ENCODE measurements at regions not wholly inside any gene's neighbourhood (a gene's known extent, or its start where the extent isn't known, plus 50 kb on each side); places are given as distances from the start of the nearest gene placed in this dataset.

DNA sequence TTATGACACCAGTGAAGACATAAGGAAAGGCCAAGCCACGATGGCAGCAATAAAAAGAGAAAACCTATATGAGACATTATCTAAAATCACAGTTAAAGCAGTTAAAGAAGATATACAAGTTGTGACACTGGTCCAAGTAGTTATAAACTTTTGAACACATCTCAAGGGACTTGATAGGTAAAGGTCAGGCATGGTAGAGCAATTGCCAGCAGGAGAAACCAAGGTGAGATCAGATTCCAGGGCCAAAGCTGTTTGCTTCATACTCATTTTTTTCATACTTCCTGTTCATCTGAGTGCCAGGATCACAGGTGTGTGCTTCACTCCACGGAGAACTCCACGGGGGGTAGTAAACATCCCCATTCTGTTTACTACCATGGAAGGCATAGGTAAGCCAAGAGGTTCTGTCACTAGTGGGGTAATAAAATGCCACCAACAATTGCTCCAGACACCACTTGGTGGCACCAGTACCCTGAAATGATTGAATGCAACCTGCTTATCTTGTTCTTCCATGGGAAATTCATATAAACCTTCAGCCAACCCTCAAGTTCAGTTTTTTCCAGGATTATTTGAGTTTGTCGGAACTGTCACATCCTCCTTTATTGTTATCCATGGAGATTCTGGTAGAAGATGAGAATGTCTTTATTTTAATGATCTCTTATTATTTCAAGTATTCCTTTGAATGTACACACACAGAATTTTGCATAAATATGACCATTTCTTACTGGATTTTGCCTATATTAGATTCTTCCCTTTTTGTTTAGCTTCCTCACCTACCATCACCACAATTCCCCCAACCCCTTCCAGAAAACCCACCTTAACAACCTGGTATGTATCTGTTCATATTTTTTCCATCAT lies 59.2 kb upstream of the TSPAN8 start (continued):
- TF ChIP-seq SPI1 (IDR thresholded peaks at IDR 0.05; ENCODE audit: borderline replicate concordance, low read depth, low read length) (no peak), ARID2 (IDR thresholded peaks at IDR 0.05) (peak; percentile 53; the same call in 1 of the 2 replicates), PHTF2 (CRISPR knock-in tag; IDR thresholded peaks at IDR 0.05) (no peak), MXI1 (IDR thresholded peaks at IDR 0.05; ENCODE audit: low read depth, low read length) (no peak), KDM4B (IDR thresholded peaks at IDR 0.05; ENCODE audit: borderline replicate concordance in 2 of 2, low read depth in 1 of 2) (no peak), TCF3 (CRISPR knock-in tag; IDR thresholded peaks at IDR 0.05) (0 out of 2 replicates have a peak, but pooled peaks have one; percentile 5), CHD4 (IDR thresholded peaks at IDR 0.05; ENCODE audit: insufficient read depth, insufficient replicate concordance, low read depth, low read length, poor library complexity, severe bottlenecking) (no peak), SMC3 (conservative IDR thresholded peaks at IDR 0.05; ENCODE audit: insufficient read depth, low read depth, low read length) (peak; percentile 88), CREM (IDR thresholded peaks at IDR 0.05; ENCODE audit: low read depth) (0 out of 2 replicates have a peak, but pooled peaks have one; percentile 15), POLR2G (IDR thresholded peaks at IDR 0.05; ENCODE audit: low read depth, low read length) (no peak), ZC3H11A (IDR thresholded peaks at IDR 0.05; ENCODE audit: low read depth, low read length) (no peak), MNT (conservative IDR thresholded peaks at IDR 0.05) (no peak), ETV6 (IDR thresholded peaks at IDR 0.05; ENCODE audit: borderline replicate concordance in 1 of 2, low read depth in 2 of 2, low read length in 1 of 2) (no peak), ETV6 (CRISPR knock-in tag; IDR thresholded peaks at IDR 0.05; ENCODE audit: borderline replicate concordance) (no peak), PBX2 (CRISPR knock-in tag; IDR thresholded peaks at IDR 0.05; ENCODE audit: low read depth) (no peak), PBX2 (tag; conservative IDR thresholded peaks at IDR 0.05; ENCODE audit: low read depth) (no peak), MTA2 (IDR thresholded peaks at IDR 0.05; ENCODE audit: low read depth) (no peak), TEAD4 (IDR thresholded peaks at IDR 0.05; ENCODE audit: low read length) (peak; percentile 36; the same call in 1 of the 2 replicates), TEAD4 (CRISPR knock-in tag; IDR thresholded peaks at IDR 0.05; ENCODE audit: borderline replicate concordance) (no peak)
- TF ChIP-seq, protein P1, sequence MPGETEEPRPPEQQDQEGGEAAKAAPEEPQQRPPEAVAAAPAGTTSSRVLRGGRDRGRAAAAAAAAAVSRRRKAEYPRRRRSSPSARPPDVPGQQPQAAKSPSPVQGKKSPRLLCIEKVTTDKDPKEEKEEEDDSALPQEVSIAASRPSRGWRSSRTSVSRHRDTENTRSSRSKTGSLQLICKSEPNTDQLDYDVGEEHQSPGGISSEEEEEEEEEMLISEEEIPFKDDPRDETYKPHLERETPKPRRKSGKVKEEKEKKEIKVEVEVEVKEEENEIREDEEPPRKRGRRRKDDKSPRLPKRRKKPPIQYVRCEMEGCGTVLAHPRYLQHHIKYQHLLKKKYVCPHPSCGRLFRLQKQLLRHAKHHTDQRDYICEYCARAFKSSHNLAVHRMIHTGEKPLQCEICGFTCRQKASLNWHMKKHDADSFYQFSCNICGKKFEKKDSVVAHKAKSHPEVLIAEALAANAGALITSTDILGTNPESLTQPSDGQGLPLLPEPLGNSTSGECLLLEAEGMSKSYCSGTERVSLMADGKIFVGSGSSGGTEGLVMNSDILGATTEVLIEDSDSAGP (CRISPR knock-in tag; IDR thresholded peaks at IDR 0.05), result no peak
